HG02763 (cell line): ENCODE measurements at regions not wholly inside any gene's neighbourhood (a gene's known extent, or its start where the extent isn't known, plus 50 kb on each side); places are given as distances from the start of the nearest gene placed in this dataset.
"Not testable (repeated sequence)": the region's sequence is repeated elsewhere in the genome, so short reads cannot be mapped to it uniquely, and the experiment has no call there.

ENCODE experiments used
- ATAC-seq: cut with Tn5 transposase; IDR thresholded peaks from one replicate; pipeline ENCODE4 v1.9.1; 2021; ENCODE audit warnings: mild to moderate bottlenecking, moderate library complexity; ENCODE audit not compliant: unreplicated experiment

GRCh38 chr6:92114091-92114675 lies 1305.2 kb downstream of the EPHA7 start:
- ATAC-seq = no peak

GRCh38 chr6:92111386-92111785 lies 1308.0 kb downstream of the EPHA7 start:
- no peak for ATAC-seq

GRCh38 chr6:92110403-92110802 lies 1309.0 kb downstream of the EPHA7 start:
- no peak for ATAC-seq

GRCh38 chr6:92109956-92110355 lies 1309.4 kb downstream of the EPHA7 start:
- no peak for ATAC-seq

- ATAC-seq = no peak
These were observed 1310.1 kb downstream of the EPHA7 start for GRCh38 chr6:92109256-92109655.

- no peak for ATAC-seq
These were observed 1332.6 kb downstream of the EPHA7 start for GRCh38 chr6:92086750-92087149.

- ATAC-seq = not testable (repeated sequence)
These were observed 1335.4 kb downstream of the EPHA7 start for GRCh38 chr6:92083914-92084313.

GRCh38 chr6:92072387-92072786 lies 1347.0 kb downstream of the EPHA7 start:
- ATAC-seq = no peak

- no peak for ATAC-seq
These were observed 1349.6 kb downstream of the EPHA7 start for GRCh38 chr6:92069781-92070180.

- no peak for ATAC-seq
These were observed 1366.8 kb downstream of the EPHA7 start for GRCh38 chr6:92052513-92052912.

GRCh38 chr6:92050216-92050615 lies 1369.1 kb downstream of the EPHA7 start:
- no peak for ATAC-seq

- ATAC-seq = no peak
These were observed 1371.5 kb downstream of the EPHA7 start for GRCh38 chr6:92047860-92048259.

GRCh38 chr6:92047152-92047850 lies 1372.1 kb downstream of the EPHA7 start:
- no peak for ATAC-seq

- no peak for ATAC-seq
These were observed 1375.0 kb downstream of the EPHA7 start for GRCh38 chr6:92044312-92044711.

GRCh38 chr6:92043777-92044176 lies 1375.6 kb downstream of the EPHA7 start:
- no peak for ATAC-seq

GRCh38 chr6:92026878-92027277 lies 1392.5 kb downstream of the EPHA7 start:
- ATAC-seq = no peak

GRCh38 chr6:92024881-92025280 lies 1394.5 kb downstream of the EPHA7 start:
- no peak for ATAC-seq

GRCh38 chr6:92024110-92024509 lies 1395.2 kb downstream of the EPHA7 start:
- ATAC-seq = no peak

- ATAC-seq = no peak
These were observed 1395.9 kb downstream of the EPHA7 start for GRCh38 chr6:92023410-92023966.

- ATAC-seq = no peak
These were observed 1407.6 kb downstream of the EPHA7 start for GRCh38 chr6:92011681-92012245.

GRCh38 chr6:92008757-92009502 lies 1410.4 kb downstream of the EPHA7 start:
- ATAC-seq = no peak
